NCI-H1436 treated with DMSO at 0.1 percent for 48 hours (cell line): ENCODE measurements at regions not wholly inside any gene's neighbourhood (a gene's known extent, or its start where the extent isn't known, plus 50 kb on each side); places are given as distances from the start of the nearest gene placed in this dataset.
A peak's percentile ranks its signal among the peaks of the same experiment; 100 is the strongest.
"Not testable (repeated sequence)": the region's sequence is repeated elsewhere in the genome, so short reads cannot be mapped to it uniquely, and the experiment has no call there.

Source experiments
- DNase-seq: peaks from one replicate; lab custom pipeline; 2025; lab: John Stamatoyannopoulos, UW

DNA sequence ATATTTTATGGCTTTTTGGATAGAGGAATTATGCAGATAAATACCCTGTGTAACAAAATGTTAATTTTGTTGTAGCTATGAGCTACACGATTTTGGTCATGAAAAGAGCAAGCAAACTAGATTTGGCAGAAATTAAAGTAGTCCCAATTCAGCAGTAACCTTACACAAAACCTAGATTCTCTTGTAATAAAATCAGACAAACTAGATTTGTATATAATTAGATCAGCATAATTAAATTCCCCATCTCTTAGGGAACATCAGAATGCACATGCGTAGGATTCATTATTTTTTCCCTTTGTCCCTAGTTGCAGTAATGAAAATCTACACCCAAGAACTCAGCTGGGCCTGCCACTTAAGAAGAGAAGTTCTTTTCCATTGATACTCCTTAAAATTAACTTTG lies 1879.2 kb upstream of the CDH9 start:
- DNase-seq, result no peak

DNA sequence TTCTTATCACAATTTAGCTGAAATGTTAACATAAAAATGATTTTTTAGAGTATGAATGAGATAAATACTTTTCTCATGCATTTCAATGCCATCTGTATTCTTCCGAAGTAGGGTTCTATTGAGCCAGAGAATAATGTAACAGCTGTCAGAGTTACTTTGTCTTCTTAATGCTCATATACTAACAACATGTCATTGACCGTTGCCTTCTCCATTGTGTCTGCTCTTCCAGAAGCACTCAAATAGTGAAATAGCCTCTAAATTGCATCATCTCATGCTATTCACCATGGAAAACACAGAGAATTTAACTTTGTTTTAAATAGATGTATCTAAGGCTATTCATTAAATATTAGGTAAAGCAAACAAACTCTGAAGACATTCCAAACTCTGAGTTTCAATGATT lies 1875.9 kb upstream of the CDH9 start:
- no peak for DNase-seq

DNA sequence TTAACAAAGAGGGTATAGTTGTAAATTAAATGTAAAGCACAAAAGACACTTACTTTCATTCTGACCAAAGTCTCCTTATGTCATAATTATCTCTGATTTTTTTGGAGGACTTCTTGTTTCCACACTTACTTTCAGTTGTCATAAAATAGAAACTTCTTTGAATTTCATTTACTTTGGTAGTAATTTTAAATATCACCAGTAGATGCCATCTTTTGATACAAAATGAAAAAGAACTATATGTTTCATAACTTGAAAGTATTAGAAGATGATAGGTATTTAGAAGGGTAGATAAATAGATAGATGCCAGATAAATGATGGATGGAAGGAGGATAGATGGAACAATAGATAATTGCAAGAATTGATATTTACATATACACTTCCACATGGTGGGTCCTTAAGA lies 1865.3 kb upstream of the CDH9 start:
- DNase-seq, result no peak

- DNase-seq, result no peak
These were observed 1858.6 kb upstream of the CDH9 start for GRCh38 chr5:28896949-28897348.

DNA sequence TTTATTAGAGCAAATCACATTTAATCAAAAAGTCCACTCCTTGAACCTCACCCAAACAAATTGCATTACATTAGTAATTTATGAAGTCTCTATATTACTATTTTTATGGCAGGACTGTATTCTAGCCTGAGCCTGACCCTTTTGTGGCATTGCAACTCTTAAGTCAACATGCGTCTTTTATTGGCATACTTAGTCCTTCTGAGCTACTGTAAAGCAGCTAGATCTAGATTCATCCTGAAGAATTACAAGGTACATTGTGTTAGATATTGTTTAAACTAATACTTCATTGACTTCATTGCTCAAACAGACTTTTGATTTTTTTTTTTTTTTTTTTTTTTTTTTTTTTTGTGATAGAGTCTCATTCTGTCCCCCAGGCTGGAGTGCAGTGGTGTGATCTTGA lies 1842.5 kb upstream of the CDH9 start:
- no peak for DNase-seq

- DNase-seq, result no peak
These were observed 1838.7 kb upstream of the CDH9 start for GRCh38 chr5:28877050-28877449.

DNA sequence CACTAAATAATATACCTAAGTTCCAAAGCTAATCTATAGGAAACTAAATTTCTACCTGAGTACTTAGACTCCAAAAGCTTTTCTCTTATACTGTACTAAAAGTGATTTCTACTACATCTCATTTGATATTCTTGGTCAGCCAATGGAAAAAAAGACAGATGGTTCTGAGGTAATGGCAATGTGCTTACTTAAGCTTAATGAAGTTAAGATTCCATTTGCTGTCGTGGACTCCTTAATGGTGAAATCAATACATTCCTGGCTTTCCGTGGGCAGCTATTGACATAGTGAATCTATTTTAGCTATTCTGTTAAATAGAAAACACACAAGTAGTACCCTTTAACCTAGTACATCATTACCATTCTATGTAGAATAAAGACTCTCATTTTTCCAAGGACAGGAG lies 1825.6 kb upstream of the CDH9 start:
- no peak for DNase-seq

DNA sequence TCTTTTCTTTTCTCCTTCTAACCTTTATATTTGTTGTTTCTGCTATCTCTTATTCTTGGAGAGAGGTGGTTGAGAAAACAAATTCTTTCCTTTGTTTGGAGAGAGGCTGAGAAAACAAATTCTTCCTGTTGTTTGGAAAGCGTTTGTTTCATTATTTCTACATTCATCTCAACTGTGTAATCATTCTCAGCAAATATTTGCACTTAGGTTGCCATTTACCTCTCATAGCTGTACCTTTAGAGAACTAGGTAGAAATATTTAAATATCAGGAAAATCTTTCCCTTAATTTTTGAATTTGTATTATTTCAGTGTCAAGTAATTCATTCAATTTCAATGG lies 1824.4 kb upstream of the CDH9 start:
- no peak for DNase-seq

DNA sequence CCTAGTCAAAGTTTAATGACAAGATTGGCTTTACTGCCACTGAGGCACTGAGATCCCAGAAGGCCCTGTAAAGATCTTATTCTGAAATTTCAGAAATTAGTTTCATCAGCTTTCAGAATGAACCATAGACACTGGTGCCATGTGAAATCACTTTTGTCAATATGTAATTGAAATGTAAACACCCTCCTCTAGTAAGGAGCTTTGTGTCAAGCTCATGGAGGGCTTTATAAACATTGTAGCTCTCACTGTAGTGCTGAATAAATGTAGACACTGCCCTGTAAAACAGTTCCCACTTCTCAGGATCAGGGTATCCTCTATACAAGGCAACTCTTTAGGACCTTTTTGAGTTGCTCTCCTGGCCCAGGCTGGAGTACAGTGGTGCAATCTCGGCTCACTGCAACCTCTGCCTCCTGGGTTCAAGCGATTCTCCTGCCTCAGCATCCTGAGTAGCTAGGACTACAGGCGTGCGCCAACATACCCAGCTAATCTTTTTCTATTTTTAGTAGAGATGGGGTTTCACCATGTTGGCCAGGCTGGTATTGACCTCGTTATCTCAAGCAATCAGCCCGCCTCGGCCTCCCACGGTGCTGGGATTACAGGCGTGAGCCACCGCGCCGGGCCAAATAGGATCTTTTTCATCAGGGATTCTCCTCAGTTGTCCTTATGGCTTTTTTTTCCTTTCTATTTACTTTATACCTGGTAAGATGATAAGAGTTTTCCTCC lies 1823.9 kb upstream of the CDH9 start:
- peak; percentile 3 for DNase-seq

DNA sequence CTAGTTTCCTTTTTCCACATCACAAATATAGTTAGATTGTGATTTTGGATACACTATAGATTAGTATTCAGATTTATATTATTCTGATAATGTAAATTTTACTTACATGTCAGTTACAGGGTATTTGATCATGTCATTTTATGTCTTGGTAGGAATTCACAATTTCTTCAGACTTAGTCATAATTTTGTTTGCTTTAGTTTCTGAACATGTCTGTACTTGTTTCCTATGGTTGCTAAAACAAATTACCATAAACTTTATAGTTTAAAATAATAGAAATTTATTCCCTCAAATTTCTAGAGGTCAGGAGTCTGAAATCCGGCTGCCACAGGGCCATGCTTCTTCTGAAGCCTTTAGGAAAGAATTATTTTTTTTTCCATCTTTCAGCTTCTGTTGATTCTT lies 1817.2 kb upstream of the CDH9 start:
- no peak for DNase-seq

DNA sequence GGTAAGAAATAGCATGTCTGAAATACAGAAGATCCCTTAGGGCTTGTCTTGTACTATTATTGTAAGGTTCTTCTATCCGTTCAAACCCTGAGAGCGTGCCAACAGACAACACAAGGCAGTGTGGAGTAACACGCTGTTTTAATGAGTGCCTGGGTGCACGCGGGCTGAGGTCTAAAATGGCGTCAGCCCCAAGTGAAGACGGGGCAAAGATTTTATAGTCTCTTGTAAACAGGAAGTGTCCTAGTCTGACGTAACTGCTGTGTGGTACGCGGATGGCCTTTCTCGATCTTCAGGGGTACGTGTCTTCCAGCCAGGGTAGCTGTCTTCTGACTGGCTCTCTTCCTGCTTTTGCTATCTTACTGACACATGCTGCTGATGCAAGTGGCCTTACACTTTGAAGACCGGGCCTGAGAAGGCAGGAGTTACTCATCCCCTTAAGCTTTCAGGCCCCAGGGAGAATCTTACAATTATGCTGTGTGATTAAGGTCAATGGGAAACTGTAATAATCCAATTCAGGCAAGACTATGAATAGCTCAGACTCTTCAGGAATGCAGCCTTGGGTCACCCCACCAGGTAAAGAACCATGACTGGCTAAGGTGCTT lies 1812.0 kb upstream of the CDH9 start:
- no peak for DNase-seq

- DNase-seq, result no peak
These were observed 1792.7 kb upstream of the CDH9 start for GRCh38 chr5:28831042-28831441.

DNA sequence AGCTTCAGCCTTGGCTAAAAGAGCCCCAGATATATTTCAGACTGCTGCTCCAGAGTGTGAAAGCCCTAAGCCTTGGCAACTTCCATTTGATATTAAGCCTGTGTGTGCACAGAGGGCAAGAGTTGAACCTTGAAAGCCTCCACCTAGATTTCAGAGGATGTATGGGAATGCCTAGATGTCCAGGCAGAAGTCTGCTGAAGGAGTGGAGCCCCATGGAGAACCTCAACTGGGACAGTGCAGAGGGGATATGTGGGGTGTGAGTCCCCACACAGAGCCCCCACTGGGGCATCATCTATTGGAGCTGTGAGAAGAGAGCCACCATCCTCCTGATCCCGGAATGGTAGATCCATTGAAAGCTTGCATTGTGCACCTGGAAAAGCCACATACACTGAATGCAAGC lies 1784.8 kb upstream of the CDH9 start:
- no peak for DNase-seq

DNA sequence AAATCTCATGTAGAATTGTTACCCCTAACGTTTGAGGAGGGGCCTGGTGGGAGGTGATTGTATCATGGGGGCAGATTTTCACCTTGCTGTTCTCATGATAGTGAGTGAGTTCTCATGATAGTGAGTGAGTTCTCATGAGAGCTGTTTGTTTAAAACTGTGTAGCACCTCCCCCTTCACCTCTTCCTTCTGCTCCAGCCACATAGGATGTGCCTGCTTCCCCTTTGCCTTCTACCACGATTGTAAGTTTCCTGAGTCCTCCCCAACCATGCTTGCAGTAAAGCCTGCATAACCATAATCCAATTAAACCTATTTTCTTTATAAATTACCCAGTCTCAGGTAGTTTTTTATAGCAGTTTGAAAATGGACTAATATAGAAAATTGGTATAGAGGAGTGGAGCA lies 1783.7 kb upstream of the CDH9 start:
- no peak for DNase-seq

- no peak for DNase-seq
These were observed 1772.4 kb upstream of the CDH9 start for GRCh38 chr5:28810751-28811136.

DNA sequence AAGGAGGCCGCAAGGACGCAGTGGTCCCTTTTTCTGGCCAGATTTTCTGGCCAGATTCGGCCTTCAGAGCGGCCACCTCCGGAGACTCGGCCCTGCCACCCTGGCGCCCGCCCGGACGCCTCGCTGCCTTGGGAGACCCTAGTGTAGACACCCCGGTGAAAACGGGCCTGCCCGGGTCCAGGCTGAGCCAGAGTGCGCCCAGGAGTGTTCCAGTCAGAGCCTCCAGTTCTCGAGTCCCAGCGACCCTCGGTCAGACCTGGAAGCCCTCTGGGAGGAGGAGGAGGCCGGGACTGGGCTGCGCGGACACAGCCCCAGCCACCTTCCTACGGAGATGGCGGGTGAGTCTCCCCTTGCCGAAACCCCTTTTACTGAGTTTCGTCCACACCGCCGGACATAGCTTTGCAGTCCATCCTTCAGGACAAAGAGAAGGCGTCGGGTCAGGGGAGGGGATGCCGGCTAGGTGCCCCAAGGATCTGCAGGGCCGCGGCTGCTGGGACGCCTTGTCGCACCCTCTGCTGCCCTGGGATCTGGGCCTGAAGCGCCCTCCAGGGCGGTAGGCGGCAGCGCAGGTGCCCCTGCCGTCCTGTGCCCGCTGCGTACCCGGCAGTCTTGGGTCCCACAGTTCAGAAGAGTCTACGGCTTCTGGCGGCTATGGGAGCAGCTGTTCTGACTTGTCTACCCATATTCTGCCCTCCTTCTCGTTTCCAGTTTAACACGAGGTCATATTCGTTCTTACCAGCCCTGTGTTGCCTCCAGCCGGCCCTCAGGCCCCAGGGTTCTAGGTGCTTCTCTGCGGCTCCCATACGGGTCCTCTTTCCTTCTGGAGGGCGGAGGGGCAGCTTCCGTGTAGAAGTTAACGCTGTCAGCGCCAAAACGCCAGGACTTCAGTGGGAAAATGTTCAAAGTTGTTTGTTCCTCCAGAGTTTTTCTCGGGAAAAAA lies 1771.7 kb upstream of the CDH9 start:
- no peak for DNase-seq

DNA sequence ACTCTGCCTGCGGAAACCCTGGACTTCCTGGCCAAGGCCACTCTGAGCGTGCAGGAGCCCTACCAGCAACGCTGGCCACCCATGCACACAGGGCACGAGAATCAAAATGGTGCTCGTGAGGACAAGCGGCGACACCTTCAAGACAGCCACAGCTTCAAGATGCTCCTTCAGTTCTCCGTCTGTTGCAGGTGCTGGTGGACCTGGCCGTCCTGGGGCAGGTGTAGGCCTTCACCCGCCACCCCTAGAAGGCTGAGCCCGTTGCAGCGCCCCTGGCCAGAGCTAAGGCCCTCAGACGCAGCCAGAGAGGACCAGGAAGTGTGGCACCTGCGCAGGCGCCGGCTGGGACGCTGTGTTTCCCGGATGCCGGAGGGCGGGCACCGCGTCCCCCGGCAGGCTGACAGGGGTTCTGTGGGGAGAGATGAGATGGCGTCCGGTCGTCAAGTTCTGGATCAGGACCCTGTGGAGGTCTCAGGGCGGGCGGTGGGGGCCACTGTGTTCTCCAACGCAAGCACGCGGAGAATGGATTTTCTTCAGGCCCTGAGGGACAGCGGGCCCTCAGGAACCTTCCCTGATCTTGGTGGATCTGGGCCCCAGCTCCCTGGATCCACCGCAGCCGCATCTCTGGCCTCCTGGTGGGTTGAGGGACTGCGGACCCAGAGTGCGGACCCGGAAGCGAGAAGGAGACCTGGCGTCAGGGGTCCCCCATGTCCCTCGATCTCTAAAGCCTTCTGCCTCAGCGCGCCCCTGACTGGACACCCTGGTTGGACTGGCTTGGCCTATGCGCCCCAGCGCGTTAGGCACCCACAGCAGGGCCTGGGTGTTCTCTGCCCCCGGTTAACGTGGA lies 1770.8 kb upstream of the CDH9 start:
- DNase-seq, result no peak

GRCh38 chr5:28807195-28807729 lies 1768.9 kb upstream of the CDH9 start:
- no peak for DNase-seq

DNA sequence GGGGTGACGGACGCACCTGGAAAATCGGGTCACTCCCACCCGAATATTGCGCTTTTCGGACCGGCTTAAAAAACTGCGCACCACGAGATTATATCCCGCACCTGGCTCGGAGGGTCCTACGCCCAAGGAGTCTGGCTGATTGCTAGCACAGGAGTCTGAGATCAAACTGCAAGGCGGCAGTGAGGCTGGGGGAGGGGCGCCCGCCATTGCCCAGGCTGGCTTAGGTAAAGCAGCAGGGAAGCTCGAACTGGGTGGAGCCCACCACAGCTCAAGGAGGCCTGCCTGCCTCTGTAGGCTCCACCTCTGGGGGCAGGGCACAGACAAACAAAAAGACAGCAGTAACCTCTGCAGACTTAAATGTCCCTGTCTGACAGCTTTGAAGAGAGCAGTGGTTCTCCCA lies 1760.6 kb upstream of the CDH9 start:
- DNase-seq, result not testable (repeated sequence)

- DNase-seq, result no peak
These were observed 1750.6 kb upstream of the CDH9 start for GRCh38 chr5:28788954-28789353.

GRCh38 chr5:28780083-28780692 lies 1741.8 kb upstream of the CDH9 start:
- no peak for DNase-seq
